GM12878 (cell line): ENCODE measurements at regions not wholly inside any gene's neighbourhood (a gene's known extent, or its start where the extent isn't known, plus 50 kb on each side); places are given as distances from the start of the nearest gene placed in this dataset.

Experiments
- ATF7 ChIP-seq: fragments of 450-650 bp; IDR thresholded peaks from 2 replicates; pipeline ENCODE4 v1.6.1; 2016; ENCODE audit warnings: low read depth, mild to moderate bottlenecking
- EP300 ChIP-seq, 2 experiments: fragments of 150-350 bp in 1 of 2; IDR thresholded peaks; 2 replicates each; pipeline ENCODE4 v1.6.1; 2011 to 2012; ENCODE audit warnings: low read depth in 2 of 2, low read length in 2 of 2, borderline replicate concordance in 1 of 2, improper control_type of control experiment in 1 of 2, inconsistent platforms in 1 of 2; ENCODE audit not compliant: control insufficient read depth in 1 of 2
- MYB ChIP-seq: fragments of 150-350 bp; IDR thresholded peaks from 2 replicates; pipeline ENCODE4 v1.6.1; 2014; ENCODE audit warnings: mild to moderate bottlenecking, low read depth, low read length, borderline replicate concordance
- RBBP5 ChIP-seq: fragments of 200-600 bp; sonication (generic); conservative IDR thresholded peaks from 2 replicates; pipeline ENCODE4 v1.6.1; 2016
- TAF1 ChIP-seq: IDR thresholded peaks from 2 replicates; pipeline ENCODE4 v1.6.1; 2011; ENCODE audit warnings: mild to moderate bottlenecking, low read depth, low read length, borderline replicate concordance
- TF ChIP-seq, protein P1 (sequence below): IDR thresholded peaks from 2 replicates; pipeline ENCODE4 v1.6.1; 2012; ENCODE audit warnings: low read depth, low read length, improper control_type of control experiment
- TF ChIP-seq, protein P2 (sequence below): fragments of 450-650 bp; IDR thresholded peaks from 2 replicates; pipeline ENCODE4 v1.6.1; 2017; ENCODE audit warnings: low read depth, mild to moderate bottlenecking, moderate library complexity
- TF ChIP-seq, protein P3 (sequence below): IDR thresholded peaks from 2 replicates; pipeline ENCODE4 v1.6.1; 2012; ENCODE audit warnings: low read depth, low read length, improper control_type of control experiment
- TF ChIP-seq, protein P4 (sequence below): IDR thresholded peaks from 2 replicates; pipeline ENCODE4 v1.6.1; 2011; ENCODE audit warnings: low read depth, low read length, improper control_type of control experiment, borderline replicate concordance
- TF ChIP-seq, protein P5 (sequence below): fragments of 450-650 bp; IDR thresholded peaks from 2 replicates; pipeline ENCODE4 v1.6.1; 2017; ENCODE audit warnings: mild to moderate bottlenecking, moderate library complexity
- TF ChIP-seq, protein P6 (sequence below): fragments of 450-650 bp; formaldehyde crosslinking; IDR thresholded peaks from 2 replicates; pipeline ENCODE4 v1.4.0; 2022; ENCODE audit warnings: mild to moderate bottlenecking, moderate library complexity
- TF ChIP-seq, protein P7 (sequence below): IDR thresholded peaks from 2 replicates; pipeline ENCODE4 v1.6.1; 2012; ENCODE audit warnings: mild to moderate bottlenecking, low read depth, low read length

DNA sequence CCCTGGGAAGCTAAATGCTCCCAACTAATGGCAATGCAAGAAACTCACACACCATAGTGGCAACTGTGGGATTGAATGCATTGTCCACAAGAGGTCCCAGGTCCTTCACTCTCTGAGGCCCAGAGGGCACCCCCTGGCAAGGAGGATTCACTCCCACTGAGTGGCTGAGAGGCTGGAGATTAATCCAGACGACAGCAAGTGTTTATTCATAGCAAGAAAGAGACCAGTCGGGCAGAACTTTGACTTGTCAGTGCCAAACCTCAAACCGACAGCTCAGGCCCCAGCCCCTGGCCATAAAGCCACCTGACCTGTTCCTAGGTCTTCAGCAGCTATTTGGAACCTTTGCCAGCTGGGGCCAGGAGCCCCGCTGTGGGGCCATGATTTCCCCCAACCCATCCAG, 54.5 kb upstream of the MPEG1 start (continued):
- TF ChIP-seq MYB (no peak), ATF7 (no peak), TAF1 (no peak), RBBP5 (no peak), EP300 (IDR thresholded peaks at IDR 0.05; ENCODE audit: borderline replicate concordance in 1 of 2, control insufficient read depth in 1 of 2, low read depth in 2 of 2, low read length in 2 of 2) (peak; percentile 9 to 59; a peak in 2 of 4 replicates)
- TF ChIP-seq, protein P1, sequence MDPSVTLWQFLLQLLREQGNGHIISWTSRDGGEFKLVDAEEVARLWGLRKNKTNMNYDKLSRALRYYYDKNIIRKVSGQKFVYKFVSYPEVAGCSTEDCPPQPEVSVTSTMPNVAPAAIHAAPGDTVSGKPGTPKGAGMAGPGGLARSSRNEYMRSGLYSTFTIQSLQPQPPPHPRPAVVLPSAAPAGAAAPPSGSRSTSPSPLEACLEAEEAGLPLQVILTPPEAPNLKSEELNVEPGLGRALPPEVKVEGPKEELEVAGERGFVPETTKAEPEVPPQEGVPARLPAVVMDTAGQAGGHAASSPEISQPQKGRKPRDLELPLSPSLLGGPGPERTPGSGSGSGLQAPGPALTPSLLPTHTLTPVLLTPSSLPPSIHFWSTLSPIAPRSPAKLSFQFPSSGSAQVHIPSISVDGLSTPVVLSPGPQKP, result no peak
- TF ChIP-seq, protein P2, sequence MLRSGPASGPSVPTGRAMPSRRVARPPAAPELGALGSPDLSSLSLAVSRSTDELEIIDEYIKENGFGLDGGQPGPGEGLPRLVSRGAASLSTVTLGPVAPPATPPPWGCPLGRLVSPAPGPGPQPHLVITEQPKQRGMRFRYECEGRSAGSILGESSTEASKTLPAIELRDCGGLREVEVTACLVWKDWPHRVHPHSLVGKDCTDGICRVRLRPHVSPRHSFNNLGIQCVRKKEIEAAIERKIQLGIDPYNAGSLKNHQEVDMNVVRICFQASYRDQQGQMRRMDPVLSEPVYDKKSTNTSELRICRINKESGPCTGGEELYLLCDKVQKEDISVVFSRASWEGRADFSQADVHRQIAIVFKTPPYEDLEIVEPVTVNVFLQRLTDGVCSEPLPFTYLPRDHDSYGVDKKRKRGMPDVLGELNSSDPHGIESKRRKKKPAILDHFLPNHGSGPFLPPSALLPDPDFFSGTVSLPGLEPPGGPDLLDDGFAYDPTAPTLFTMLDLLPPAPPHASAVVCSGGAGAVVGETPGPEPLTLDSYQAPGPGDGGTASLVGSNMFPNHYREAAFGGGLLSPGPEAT, result no peak
- TF ChIP-seq, protein P3, sequence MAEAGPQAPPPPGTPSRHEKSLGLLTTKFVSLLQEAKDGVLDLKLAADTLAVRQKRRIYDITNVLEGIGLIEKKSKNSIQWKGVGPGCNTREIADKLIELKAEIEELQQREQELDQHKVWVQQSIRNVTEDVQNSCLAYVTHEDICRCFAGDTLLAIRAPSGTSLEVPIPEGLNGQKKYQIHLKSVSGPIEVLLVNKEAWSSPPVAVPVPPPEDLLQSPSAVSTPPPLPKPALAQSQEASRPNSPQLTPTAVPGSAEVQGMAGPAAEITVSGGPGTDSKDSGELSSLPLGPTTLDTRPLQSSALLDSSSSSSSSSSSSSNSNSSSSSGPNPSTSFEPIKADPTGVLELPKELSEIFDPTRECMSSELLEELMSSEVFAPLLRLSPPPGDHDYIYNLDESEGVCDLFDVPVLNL, result no peak
- TF ChIP-seq, protein P4, sequence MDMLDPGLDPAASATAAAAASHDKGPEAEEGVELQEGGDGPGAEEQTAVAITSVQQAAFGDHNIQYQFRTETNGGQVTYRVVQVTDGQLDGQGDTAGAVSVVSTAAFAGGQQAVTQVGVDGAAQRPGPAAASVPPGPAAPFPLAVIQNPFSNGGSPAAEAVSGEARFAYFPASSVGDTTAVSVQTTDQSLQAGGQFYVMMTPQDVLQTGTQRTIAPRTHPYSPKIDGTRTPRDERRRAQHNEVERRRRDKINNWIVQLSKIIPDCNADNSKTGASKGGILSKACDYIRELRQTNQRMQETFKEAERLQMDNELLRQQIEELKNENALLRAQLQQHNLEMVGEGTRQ, result no peak
- TF ChIP-seq, protein P5, sequence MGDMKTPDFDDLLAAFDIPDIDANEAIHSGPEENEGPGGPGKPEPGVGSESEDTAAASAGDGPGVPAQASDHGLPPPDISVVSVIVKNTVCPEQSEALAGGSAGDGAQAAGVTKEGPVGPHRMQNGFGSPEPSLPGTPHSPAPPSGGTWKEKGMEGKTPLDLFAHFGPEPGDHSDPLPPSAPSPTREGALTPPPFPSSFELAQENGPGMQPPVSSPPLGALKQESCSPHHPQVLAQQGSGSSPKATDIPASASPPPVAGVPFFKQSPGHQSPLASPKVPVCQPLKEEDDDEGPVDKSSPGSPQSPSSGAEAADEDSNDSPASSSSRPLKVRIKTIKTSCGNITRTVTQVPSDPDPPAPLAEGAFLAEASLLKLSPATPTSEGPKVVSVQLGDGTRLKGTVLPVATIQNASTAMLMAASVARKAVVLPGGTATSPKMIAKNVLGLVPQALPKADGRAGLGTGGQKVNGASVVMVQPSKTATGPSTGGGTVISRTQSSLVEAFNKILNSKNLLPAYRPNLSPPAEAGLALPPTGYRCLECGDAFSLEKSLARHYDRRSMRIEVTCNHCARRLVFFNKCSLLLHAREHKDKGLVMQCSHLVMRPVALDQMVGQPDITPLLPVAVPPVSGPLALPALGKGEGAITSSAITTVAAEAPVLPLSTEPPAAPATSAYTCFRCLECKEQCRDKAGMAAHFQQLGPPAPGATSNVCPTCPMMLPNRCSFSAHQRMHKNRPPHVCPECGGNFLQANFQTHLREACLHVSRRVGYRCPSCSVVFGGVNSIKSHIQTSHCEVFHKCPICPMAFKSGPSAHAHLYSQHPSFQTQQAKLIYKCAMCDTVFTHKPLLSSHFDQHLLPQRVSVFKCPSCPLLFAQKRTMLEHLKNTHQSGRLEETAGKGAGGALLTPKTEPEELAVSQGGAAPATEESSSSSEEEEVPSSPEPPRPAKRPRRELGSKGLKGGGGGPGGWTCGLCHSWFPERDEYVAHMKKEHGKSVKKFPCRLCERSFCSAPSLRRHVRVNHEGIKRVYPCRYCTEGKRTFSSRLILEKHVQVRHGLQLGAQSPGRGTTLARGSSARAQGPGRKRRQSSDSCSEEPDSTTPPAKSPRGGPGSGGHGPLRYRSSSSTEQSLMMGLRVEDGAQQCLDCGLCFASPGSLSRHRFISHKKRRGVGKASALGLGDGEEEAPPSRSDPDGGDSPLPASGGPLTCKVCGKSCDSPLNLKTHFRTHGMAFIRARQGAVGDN, result 0 out of 2 replicates have a peak, but pooled peaks have one; percentile 15
- TF ChIP-seq, protein P6, sequence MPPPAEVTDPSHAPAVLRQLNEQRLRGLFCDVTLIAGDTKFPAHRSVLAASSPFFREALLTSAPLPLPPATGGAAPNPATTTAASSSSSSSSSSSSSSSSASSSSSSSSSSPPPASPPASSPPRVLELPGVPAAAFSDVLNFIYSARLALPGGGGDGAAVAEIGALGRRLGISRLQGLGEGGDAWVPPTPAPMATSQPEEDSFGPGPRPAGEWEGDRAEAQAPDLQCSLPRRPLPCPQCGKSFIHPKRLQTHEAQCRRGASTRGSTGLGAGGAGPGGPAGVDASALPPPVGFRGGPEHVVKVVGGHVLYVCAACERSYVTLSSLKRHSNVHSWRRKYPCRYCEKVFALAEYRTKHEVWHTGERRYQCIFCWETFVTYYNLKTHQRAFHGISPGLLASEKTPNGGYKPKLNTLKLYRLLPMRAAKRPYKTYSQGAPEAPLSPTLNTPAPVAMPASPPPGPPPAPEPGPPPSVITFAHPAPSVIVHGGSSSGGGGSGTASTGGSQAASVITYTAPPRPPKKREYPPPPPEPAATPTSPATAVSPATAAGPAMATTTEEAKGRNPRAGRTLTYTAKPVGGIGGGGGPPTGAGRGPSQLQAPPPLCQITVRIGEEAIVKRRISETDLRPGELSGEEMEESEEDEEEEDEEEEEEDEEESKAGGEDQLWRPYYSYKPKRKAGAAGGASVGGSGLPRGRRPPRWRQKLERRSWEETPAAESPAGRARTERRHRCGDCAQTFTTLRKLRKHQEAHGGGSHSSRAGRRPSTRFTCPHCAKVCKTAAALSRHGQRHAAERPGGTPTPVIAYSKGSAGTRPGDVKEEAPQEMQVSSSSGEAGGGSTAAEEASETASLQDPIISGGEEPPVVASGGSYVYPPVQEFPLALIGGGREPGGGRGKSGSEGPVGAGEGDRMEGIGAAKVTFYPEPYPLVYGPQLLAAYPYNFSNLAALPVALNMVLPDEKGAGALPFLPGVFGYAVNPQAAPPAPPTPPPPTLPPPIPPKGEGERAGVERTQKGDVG (CRISPR knock-in tag), result no peak
- TF ChIP-seq, protein P7, sequence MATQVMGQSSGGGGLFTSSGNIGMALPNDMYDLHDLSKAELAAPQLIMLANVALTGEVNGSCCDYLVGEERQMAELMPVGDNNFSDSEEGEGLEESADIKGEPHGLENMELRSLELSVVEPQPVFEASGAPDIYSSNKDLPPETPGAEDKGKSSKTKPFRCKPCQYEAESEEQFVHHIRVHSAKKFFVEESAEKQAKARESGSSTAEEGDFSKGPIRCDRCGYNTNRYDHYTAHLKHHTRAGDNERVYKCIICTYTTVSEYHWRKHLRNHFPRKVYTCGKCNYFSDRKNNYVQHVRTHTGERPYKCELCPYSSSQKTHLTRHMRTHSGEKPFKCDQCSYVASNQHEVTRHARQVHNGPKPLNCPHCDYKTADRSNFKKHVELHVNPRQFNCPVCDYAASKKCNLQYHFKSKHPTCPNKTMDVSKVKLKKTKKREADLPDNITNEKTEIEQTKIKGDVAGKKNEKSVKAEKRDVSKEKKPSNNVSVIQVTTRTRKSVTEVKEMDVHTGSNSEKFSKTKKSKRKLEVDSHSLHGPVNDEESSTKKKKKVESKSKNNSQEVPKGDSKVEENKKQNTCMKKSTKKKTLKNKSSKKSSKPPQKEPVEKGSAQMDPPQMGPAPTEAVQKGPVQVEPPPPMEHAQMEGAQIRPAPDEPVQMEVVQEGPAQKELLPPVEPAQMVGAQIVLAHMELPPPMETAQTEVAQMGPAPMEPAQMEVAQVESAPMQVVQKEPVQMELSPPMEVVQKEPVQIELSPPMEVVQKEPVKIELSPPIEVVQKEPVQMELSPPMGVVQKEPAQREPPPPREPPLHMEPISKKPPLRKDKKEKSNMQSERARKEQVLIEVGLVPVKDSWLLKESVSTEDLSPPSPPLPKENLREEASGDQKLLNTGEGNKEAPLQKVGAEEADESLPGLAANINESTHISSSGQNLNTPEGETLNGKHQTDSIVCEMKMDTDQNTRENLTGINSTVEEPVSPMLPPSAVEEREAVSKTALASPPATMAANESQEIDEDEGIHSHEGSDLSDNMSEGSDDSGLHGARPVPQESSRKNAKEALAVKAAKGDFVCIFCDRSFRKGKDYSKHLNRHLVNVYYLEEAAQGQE, result no peak
